ENCODE measurements at regions not wholly inside any gene's neighbourhood (a gene's known extent, or its start where the extent isn't known, plus 50 kb on each side); places are given as distances from the start of the nearest gene placed in this dataset.

DNA sequence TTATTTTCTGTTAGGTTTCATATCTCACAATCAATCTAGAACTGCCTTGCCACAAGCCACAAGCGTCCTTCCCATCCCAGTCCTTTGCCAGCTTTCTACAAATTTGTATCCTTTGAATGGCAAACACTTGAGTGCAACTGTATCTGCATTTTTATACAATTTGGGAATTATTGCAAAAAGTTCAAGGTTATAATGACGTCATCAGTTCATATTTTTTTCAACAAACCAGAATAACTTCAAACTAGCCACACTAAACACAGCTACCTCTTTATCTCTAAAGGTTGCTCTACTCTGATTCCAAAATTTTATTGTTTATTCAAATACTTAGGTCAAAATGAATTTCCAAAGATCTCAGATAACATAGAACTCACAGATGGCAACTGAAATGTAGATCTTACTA, 877.1 kb downstream of the TMEM182 start:
- no peak for TF ChIP-seq POLR2AphosphoS5 (IDR thresholded peaks at IDR 0.05; ENCODE audit: insufficient read depth, low read depth, low read length)
- TF ChIP-seq FOS (IDR thresholded peaks at IDR 0.05; ENCODE audit: borderline replicate concordance, insufficient read depth, low read length) = no peak
- TF ChIP-seq EZH2 (IDR thresholded peaks at IDR 0.05; ENCODE audit: borderline replicate concordance, low read depth, low read length, severe bottlenecking) = no peak

Measured in endothelial cell of umbilical vein (primary cell).